ENCODE measurements at regions not wholly inside any gene's neighbourhood (a gene's known extent, or its start where the extent isn't known, plus 50 kb on each side); places are given as distances from the start of the nearest gene placed in this dataset.

DNA sequence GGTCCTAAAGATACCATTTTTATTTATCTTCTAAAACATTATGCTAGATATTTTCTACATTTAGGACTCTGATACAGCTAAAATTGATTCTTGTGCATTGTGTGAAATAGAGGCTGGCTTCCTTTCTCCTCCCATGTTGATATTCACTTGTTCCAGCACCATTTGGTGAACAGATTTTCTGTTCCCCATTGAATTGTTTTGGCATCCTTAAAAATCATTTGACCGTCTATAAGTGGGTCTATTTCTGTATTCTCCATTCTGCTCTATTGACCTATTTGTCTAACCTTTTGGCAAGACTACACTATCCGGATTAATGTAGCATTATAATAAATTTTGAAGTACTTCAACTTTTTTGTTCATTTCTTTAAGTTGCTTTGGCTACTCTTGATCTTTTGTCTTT, 2689.2 kb downstream of the PCDH9 start:
- ChIA-PET POLR2A (no interaction called here), CTCF (ENCODE audit: low intra/inter-chr PET ratio, low total read pairs) (no interaction called here)
- no peaks in the 10 kb centered on the region for H3K36me3 ChIP-seq (replicated peaks in 1 of 2; ENCODE audit: control insufficient read depth in 1 of 2, insufficient read depth in 2 of 2, low read length in 2 of 2)
- TF ChIP-seq ELF3 (CRISPR knock-in tag; IDR thresholded peaks at IDR 0.05) = no peak
- TF ChIP-seq ZNF724P (CRISPR knock-in tag; IDR thresholded peaks at IDR 0.05; ENCODE audit: borderline replicate concordance) = no peak
- no peak for TF ChIP-seq ZNF510 (CRISPR knock-in tag; IDR thresholded peaks at IDR 0.05; ENCODE audit: low read depth)
- TF ChIP-seq JUN (CRISPR knock-in tag; IDR thresholded peaks at IDR 0.05) = no peak
- TF ChIP-seq HOXD1 (CRISPR knock-in tag; IDR thresholded peaks at IDR 0.05) = no peak
- no peak for TF ChIP-seq NR1H2 (CRISPR knock-in tag; IDR thresholded peaks at IDR 0.05; ENCODE audit: borderline replicate concordance, low read depth)
- no peak for TF ChIP-seq U2AF1 (optimal IDR thresholded peaks at IDR 0.05; ENCODE audit: low read depth, low read length)
- TF ChIP-seq, protein P1, sequence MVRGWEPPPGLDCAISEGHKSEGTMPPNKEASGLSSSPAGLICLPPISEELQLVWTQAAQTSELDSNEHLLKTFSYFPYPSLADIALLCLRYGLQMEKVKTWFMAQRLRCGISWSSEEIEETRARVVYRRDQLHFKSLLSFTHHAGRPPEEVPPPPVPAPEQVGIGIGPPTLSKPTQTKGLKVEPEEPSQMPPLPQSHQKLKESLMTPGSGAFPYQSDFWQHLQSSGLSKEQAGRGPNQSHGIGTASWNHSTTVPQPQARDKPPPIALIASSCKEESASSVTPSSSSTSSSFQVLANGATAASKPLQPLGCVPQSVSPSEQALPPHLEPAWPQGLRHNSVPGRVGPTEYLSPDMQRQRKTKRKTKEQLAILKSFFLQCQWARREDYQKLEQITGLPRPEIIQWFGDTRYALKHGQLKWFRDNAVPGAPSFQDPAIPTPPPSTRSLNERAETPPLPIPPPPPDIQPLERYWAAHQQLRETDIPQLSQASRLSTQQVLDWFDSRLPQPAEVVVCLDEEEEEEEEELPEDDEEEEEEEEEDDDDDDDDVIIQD (CRISPR knock-in tag; IDR thresholded peaks at IDR 0.05; ENCODE audit: low read depth) = no peak
- no peaks in the 10 kb centered on the region; a peak in 1 of 5 replicates for H3K27me3 ChIP-seq (ENCODE audit: control insufficient read depth in 1 of 2, insufficient read depth in 2 of 2, low read length in 2 of 2)
- H4K20me1 ChIP-seq (ENCODE audit: insufficient read depth, low read length) = no peaks in the 10 kb centered on the region
- no TSS peak for BruUV-seq (replicated peaks)
- FAIRE-seq = no peak
- no peak overlapping the region for H3K4me2 ChIP-seq (ENCODE audit: low read depth, low read length)
- H3K9me3 ChIP-seq (ENCODE audit: low read length) = no peaks in the 10 kb centered on the region
- no peak for DNase-seq (ENCODE audit: low spot score)
- no peak for ATAC-seq
- H3K4me3 ChIP-seq (replicated peaks in 1 of 3; ENCODE audit: insufficient read depth in 1 of 3, low read depth in 2 of 3, low read length in 3 of 3) = no peak overlapping the region
- H2AFZ ChIP-seq (ENCODE audit: low read length) = no peak overlapping the region
- WGBS (ENCODE audit: low lambda C conversion rate) = 2% methylated on average over 2 of the region's 2 CpGs
- no peak overlapping the region for H3K9ac ChIP-seq (ENCODE audit: insufficient read depth, low read depth, low read length)
- in situ Hi-C loops (cut with HindIII; ENCODE audit: extremely low pct_ligation_motif_present, low pct_unique_long_range_greater_than_20kb) (no loop called here), intact Hi-C loops (cut with micrococcal nuclease; ENCODE audit: unreplicated experiment) (no loop called here)
- no peak overlapping the region for H3K27ac ChIP-seq (ENCODE audit: extremely low read length, insufficient read depth, low read length)
- no peaks in the 10 kb centered on the region for H3K79me2 ChIP-seq (ENCODE audit: insufficient read depth, low read length)
- no peaks in the 10 kb centered on the region for H3K4me1 ChIP-seq (ENCODE audit: insufficient read depth, low read length)

DNA sequence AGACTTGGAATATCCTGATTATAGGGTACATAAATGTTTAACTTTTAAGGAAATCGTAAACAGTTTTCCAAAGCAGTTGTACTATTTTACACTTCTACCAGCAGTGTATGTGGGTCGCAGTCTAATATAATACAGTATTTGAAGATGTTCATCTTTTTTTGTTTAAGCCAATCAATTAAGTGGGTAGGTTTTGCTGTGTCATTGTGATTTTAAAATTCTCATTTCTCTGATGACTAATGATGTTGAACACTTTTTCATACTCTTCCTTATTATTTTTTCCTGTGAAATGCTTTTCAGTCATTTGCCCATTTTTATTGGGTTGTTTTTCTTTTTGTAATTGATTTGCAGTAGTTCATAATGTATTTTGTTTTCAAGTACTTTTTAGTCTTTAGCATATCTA, 2689.7 kb downstream of the PCDH9 start:
- WGBS (ENCODE audit: low lambda C conversion rate) = 25% methylated on average over 2 of the region's 2 CpGs
- FAIRE-seq (no peak), DNase-seq (ENCODE audit: low spot score) (no peak), ATAC-seq (no peak)
- Histone ChIP-seq H3K79me2 (ENCODE audit: insufficient read depth, low read length) (no peaks in the 10 kb centered on the region), H2AFZ (ENCODE audit: low read length) (no peak overlapping the region), H4K20me1 (ENCODE audit: insufficient read depth, low read length) (no peaks in the 10 kb centered on the region), H3K4me1 (ENCODE audit: insufficient read depth, low read length) (no peaks in the 10 kb centered on the region), H3K27me3 (ENCODE audit: control insufficient read depth in 1 of 2, insufficient read depth in 2 of 2, low read length in 2 of 2) (no peaks in the 10 kb centered on the region; a peak in 1 of 5 replicates), H3K9me3 (ENCODE audit: low read length) (no peaks in the 10 kb centered on the region), H3K36me3 (replicated peaks in 1 of 2; ENCODE audit: control insufficient read depth in 1 of 2, insufficient read depth in 2 of 2, low read length in 2 of 2) (no peaks in the 10 kb centered on the region), H3K9ac (ENCODE audit: insufficient read depth, low read depth, low read length) (no peak overlapping the region), H3K27ac (ENCODE audit: extremely low read length, insufficient read depth, low read length) (no peak overlapping the region), H3K4me3 (replicated peaks in 1 of 3; ENCODE audit: insufficient read depth in 1 of 3, low read depth in 2 of 3, low read length in 3 of 3) (no peak overlapping the region), H3K4me2 (ENCODE audit: low read depth, low read length) (no peak overlapping the region)
- BruUV-seq (replicated peaks) = no TSS peak
- TF ChIP-seq, protein P2, sequence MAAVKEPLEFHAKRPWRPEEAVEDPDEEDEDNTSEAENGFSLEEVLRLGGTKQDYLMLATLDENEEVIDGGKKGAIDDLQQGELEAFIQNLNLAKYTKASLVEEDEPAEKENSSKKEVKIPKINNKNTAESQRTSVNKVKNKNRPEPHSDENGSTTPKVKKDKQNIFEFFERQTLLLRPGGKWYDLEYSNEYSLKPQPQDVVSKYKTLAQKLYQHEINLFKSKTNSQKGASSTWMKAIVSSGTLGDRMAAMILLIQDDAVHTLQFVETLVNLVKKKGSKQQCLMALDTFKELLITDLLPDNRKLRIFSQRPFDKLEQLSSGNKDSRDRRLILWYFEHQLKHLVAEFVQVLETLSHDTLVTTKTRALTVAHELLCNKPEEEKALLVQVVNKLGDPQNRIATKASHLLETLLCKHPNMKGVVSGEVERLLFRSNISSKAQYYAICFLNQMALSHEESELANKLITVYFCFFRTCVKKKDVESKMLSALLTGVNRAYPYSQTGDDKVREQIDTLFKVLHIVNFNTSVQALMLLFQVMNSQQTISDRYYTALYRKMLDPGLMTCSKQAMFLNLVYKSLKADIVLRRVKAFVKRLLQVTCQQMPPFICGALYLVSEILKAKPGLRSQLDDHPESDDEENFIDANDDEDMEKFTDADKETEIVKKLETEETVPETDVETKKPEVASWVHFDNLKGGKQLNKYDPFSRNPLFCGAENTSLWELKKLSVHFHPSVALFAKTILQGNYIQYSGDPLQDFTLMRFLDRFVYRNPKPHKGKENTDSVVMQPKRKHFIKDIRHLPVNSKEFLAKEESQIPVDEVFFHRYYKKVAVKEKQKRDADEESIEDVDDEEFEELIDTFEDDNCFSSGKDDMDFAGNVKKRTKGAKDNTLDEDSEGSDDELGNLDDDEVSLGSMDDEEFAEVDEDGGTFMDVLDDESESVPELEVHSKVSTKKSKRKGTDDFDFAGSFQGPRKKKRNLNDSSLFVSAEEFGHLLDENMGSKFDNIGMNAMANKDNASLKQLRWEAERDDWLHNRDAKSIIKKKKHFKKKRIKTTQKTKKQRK (IDR thresholded peaks at IDR 0.05; ENCODE audit: low read length) = no peak
- no peak for TF ChIP-seq ZNF747 (CRISPR knock-in tag; IDR thresholded peaks at IDR 0.05; ENCODE audit: borderline replicate concordance)
- TF ChIP-seq ZNF292 (CRISPR knock-in tag; IDR thresholded peaks at IDR 0.05; ENCODE audit: borderline replicate concordance, low read depth) = no peak
- TF ChIP-seq NFE2L2 (IDR thresholded peaks at IDR 0.05; ENCODE audit: low read length) = 0 out of 2 replicates have a peak, but pooled peaks have one; percentile 9
- TF ChIP-seq ZNF883 (CRISPR knock-in tag; IDR thresholded peaks at IDR 0.05; ENCODE audit: not compliant biosample characterization) = no peak
- ChIA-PET CTCF (ENCODE audit: low intra/inter-chr PET ratio, low total read pairs) (no interaction called here), POLR2A (no interaction called here)
- intact Hi-C loops (cut with micrococcal nuclease; ENCODE audit: unreplicated experiment) (no loop called here), in situ Hi-C loops (cut with HindIII; ENCODE audit: extremely low pct_ligation_motif_present, low pct_unique_long_range_greater_than_20kb) (no loop called here)
